Spleen (tissue), 7 donors: ENCODE measurements at regions not wholly inside any gene's neighbourhood (a gene's known extent, or its start where the extent isn't known, plus 50 kb on each side); places are given as distances from the start of the nearest gene placed in this dataset.

Experiments
- CTCF ChIP-seq, 11 experiments: fragments of 200-600 bp in 7 of 11; fragments of 450-650 bp in 4 of 11; sonication (generic) in 4 of 11; IDR thresholded peaks in 8 of 11; conservative IDR thresholded peaks in 3 of 11; 1 replicate in 7 of 11; 2 replicates in 4 of 11; pipeline versions ENCODE4 v1.4.0 to v1.8.0; 2016 to 2021; ENCODE audit warnings: antibody characterized with exemption in 11 of 11, inconsistent platforms in 4 of 11, mild to moderate bottlenecking in 1 of 11
- POLR2A ChIP-seq, 3 donors: fragments of 450-650 bp; IDR thresholded peaks; one replicate each; pipeline ENCODE4 v1.5.1; 2017; ENCODE audit warnings: antibody characterized with exemption in 3 of 3, mild to moderate bottlenecking in 1 of 3
- donor health status: DM: no; HTN: no; CAD: no; lungs with moderate emphysema.
- donor health status: DM: no; HTN: no; CAD: no.
- donor health status: DM: no; HTN: no; CAD: no.

- no peak for TF ChIP-seq CTCF (IDR thresholded peaks at IDR 0.05 in 8 of 11, conservative IDR thresholded peaks at IDR 0.05 in 3 of 11)
- no peak for TF ChIP-seq POLR2A (IDR thresholded peaks at IDR 0.05)
Measured at GRCh38 chr4:111204797-111205196, 581.9 kb upstream of the PITX2 start.
